Neural crest cell (in vitro differentiated cells): ENCODE measurements at regions not wholly inside any gene's neighbourhood (a gene's known extent, or its start where the extent isn't known, plus 50 kb on each side); places are given as distances from the start of the nearest gene placed in this dataset.

Experiments
- DNase-seq: peaks from one replicate; pipeline ENCODE4 v3.0.0; 2021; ENCODE audit warnings: low read depth, mixed read lengths, low spot score
- H3K27ac Mint-ChIP-seq: one replicate; pipeline ENCODE4 v1.8.0; 2021; ENCODE audit warnings: mild to moderate bottlenecking, mixed read lengths; ENCODE audit not compliant: unreplicated experiment
- H3K27me3 Mint-ChIP-seq: 2 replicates; pipeline ENCODE4 v1.8.0; 2021; ENCODE audit warnings: low read depth, mild to moderate bottlenecking, mixed read lengths
- H3K36me3 Mint-ChIP-seq: 2 replicates; pipeline ENCODE4 v1.8.0; 2021; ENCODE audit warnings: low read depth, mild to moderate bottlenecking, mixed read lengths
- H3K4me1 Mint-ChIP-seq: 2 replicates; pipeline ENCODE4 v1.8.0; 2021; ENCODE audit warnings: mixed read lengths
- H3K4me3 Mint-ChIP-seq: one replicate; pipeline ENCODE4 v1.8.0; 2021; ENCODE audit warnings: mild to moderate bottlenecking, mixed read lengths
- H3K9me3 Mint-ChIP-seq: 2 replicates; pipeline ENCODE4 v1.8.0; 2021; ENCODE audit warnings: mixed read lengths
- CTCF ChIP-seq: fragments of 200-600 bp; sonication (generic); conservative IDR thresholded peaks from 2 replicates; pipeline ENCODE4 v1.5.0; 2021; ENCODE audit warnings: antibody characterized with exemption, mild to moderate bottlenecking

GRCh38 chr10:88130912-88131311 is 267.5 kb downstream of the PTEN start:
- H3K9me3 Mint-ChIP-seq = peaks cover 4% of the 10 kb centered on the region
- H3K27me3 Mint-ChIP-seq = no peaks in the 10 kb centered on the region
- no peak for DNase-seq
- H3K4me1 Mint-ChIP-seq = no peaks in the 10 kb centered on the region
- no peak overlapping the region for H3K4me3 Mint-ChIP-seq
- H3K27ac Mint-ChIP-seq = no peak overlapping the region
- peaks cover 4% of the 10 kb centered on the region for H3K36me3 Mint-ChIP-seq
- no peak for TF ChIP-seq CTCF

- Mint-ChIP-seq H3K27ac (no peak overlapping the region), H3K4me3 (no peak overlapping the region), H3K27me3 (no peaks in the 10 kb centered on the region), H3K36me3 (peaks cover 4% of the 10 kb centered on the region), H3K9me3 (peaks cover 4% of the 10 kb centered on the region), H3K4me1 (no peaks in the 10 kb centered on the region)
- TF ChIP-seq CTCF = no peak
- DNase-seq = no peak
Measured at GRCh38 chr10:88131511-88132139, 268.2 kb downstream of the PTEN start.

GRCh38 chr10:88136712-88137111 is 273.3 kb downstream of the PTEN start:
- no peak overlapping the region for H3K4me3 Mint-ChIP-seq
- H3K9me3 Mint-ChIP-seq = peaks cover 7% of the 10 kb centered on the region
- peaks cover 4% of the 10 kb centered on the region for H3K36me3 Mint-ChIP-seq
- no peak for TF ChIP-seq CTCF
- no peaks in the 10 kb centered on the region for H3K27me3 Mint-ChIP-seq
- no peak overlapping the region for H3K27ac Mint-ChIP-seq
- DNase-seq = no peak
- H3K4me1 Mint-ChIP-seq = no peaks in the 10 kb centered on the region

GRCh38 chr10:88138319-88138848 is 275.0 kb downstream of the PTEN start:
- Mint-ChIP-seq H3K36me3 (peaks cover 4% of the 10 kb centered on the region), H3K27me3 (no peaks in the 10 kb centered on the region), H3K9me3 (peaks cover 13% of the 10 kb centered on the region), H3K4me3 (no peak overlapping the region), H3K4me1 (no peaks in the 10 kb centered on the region), H3K27ac (no peak overlapping the region)
- TF ChIP-seq CTCF = no peak
- DNase-seq = no peak

GRCh38 chr10:88147000-88147798 is 283.8 kb downstream of the PTEN start:
- no peak for TF ChIP-seq CTCF
- Mint-ChIP-seq H3K27ac (no peak overlapping the region), H3K4me1 (peaks cover 4% of the 10 kb centered on the region), H3K27me3 (no peaks in the 10 kb centered on the region), H3K9me3 (peaks cover 6% of the 10 kb centered on the region), H3K4me3 (no peak overlapping the region), H3K36me3 (peaks cover under 1% of the 10 kb centered on the region)
- DNase-seq = no peak
